ENCODE measurements at regions not wholly inside any gene's neighbourhood (a gene's known extent, or its start where the extent isn't known, plus 50 kb on each side); places are given as distances from the start of the nearest gene placed in this dataset.

GRCh38 chr1:187471555-187471954 lies 642.8 kb downstream of the PLA2G4A start:
- Histone ChIP-seq H3K36me3 (ENCODE audit: control insufficient read depth in 4 of 4, insufficient read depth in 4 of 4, low read length in 4 of 4) (no peaks in the 10 kb centered on the region), H3K27me3 (ENCODE audit: control insufficient read depth in 3 of 3, insufficient read depth in 3 of 3, low read length in 2 of 3) (no peaks in the 10 kb centered on the region), H3K9ac (ENCODE audit: insufficient read depth in 1 of 2, low read length in 2 of 2) (no peak overlapping the region), H3K4me1 (ENCODE audit: control insufficient read depth in 5 of 5, insufficient read depth in 5 of 5, low read length in 5 of 5) (no peaks in the 10 kb centered on the region), H3K4me3 (no peak overlapping the region), H3K9me3 (ENCODE audit: control insufficient read depth in 4 of 4, insufficient read depth in 3 of 4, low read length in 3 of 4) (peaks cover 0 to 2% (median 0%) of the 10 kb centered on the region in 4 donors), H3K27ac (ENCODE audit: low read depth in 1 of 2, low read length in 1 of 2) (no peak overlapping the region)
- no peak for ATAC-seq (ENCODE audit: insufficient read depth, low FRiP score)
- TF ChIP-seq, protein P1, sequence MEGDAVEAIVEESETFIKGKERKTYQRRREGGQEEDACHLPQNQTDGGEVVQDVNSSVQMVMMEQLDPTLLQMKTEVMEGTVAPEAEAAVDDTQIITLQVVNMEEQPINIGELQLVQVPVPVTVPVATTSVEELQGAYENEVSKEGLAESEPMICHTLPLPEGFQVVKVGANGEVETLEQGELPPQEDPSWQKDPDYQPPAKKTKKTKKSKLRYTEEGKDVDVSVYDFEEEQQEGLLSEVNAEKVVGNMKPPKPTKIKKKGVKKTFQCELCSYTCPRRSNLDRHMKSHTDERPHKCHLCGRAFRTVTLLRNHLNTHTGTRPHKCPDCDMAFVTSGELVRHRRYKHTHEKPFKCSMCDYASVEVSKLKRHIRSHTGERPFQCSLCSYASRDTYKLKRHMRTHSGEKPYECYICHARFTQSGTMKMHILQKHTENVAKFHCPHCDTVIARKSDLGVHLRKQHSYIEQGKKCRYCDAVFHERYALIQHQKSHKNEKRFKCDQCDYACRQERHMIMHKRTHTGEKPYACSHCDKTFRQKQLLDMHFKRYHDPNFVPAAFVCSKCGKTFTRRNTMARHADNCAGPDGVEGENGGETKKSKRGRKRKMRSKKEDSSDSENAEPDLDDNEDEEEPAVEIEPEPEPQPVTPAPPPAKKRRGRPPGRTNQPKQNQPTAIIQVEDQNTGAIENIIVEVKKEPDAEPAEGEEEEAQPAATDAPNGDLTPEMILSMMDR (IDR thresholded peaks at IDR 0.05; ENCODE audit: control extremely low read depth, extremely low read depth) = no peak
- WGBS, 2 donors = 81 to 85% methylated on average over 2 of the region's 2 CpGs
- no peak for DNase-seq

DNA sequence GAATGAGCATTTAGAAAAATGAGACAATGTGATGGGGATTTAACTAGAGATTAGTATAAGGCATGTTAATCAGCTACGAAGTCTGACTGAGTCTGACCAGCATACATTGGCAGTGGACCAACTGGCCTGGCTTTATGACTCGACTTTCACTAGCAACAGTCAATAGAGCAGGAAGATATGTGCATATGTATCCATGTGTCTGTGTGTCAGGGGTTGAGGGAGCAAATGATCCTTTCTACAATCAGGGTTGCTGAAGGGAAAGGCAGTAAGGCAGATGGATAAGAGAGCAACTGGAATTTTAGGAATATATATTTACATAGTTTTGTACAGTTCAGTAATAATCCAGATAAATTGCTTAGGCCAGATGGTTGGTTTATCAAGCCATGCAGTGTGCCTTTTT lies 645.6 kb downstream of the PLA2G4A start:
- no peaks in the 10 kb centered on the region for H3K36me3 ChIP-seq (ENCODE audit: control insufficient read depth in 4 of 4, insufficient read depth in 4 of 4, low read length in 4 of 4)
- H3K27ac ChIP-seq (ENCODE audit: low read depth in 1 of 2, low read length in 1 of 2) = no peak overlapping the region
- peaks cover 0 to 2% (median 0%) of the 10 kb centered on the region in 4 donors for H3K9me3 ChIP-seq (ENCODE audit: control insufficient read depth in 4 of 4, insufficient read depth in 3 of 4, low read length in 3 of 4)
- no peak overlapping the region for H3K9ac ChIP-seq (ENCODE audit: insufficient read depth in 1 of 2, low read length in 2 of 2)
- no peak overlapping the region for H3K4me3 ChIP-seq
- H3K4me1 ChIP-seq (ENCODE audit: control insufficient read depth in 5 of 5, insufficient read depth in 5 of 5, low read length in 5 of 5) = no peaks in the 10 kb centered on the region
- TF ChIP-seq, protein P1 (IDR thresholded peaks at IDR 0.05; ENCODE audit: control extremely low read depth, extremely low read depth) = no peak
- ATAC-seq (ENCODE audit: insufficient read depth, low FRiP score) (no peak), DNase-seq (peak; percentile 26 to 49 (median 34))
- WGBS, 2 donors = 53 to 70% methylated on average over 2 of the region's 2 CpGs
- H3K27me3 ChIP-seq (ENCODE audit: control insufficient read depth in 3 of 3, insufficient read depth in 3 of 3, low read length in 2 of 3) = no peaks in the 10 kb centered on the region

DNA sequence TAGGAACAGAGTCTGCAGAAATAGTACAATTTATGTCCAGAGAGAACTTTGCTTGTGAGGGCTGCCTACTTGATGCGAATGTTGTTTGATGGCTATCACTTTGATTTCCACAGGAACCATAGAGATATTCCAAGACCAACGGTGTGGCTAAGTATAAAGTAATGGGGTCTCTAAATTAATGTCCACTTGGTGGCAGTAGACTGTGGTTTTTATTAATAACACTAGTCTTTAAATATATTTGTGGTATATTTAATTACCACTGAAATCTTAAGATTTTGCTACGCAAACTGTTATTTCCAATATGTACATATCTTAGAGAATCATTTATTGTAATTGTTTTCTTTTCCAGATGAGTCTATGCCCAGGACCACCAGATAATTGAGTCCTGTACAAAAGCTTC lies 647.9 kb downstream of the PLA2G4A start:
- Histone ChIP-seq H3K9ac (ENCODE audit: insufficient read depth in 1 of 2, low read length in 2 of 2) (no peak overlapping the region), H3K9me3 (ENCODE audit: control insufficient read depth in 4 of 4, insufficient read depth in 3 of 4, low read length in 3 of 4) (peaks cover 0 to 2% (median 0%) of the 10 kb centered on the region in 4 donors), H3K27me3 (ENCODE audit: control insufficient read depth in 3 of 3, insufficient read depth in 3 of 3, low read length in 2 of 3) (no peaks in the 10 kb centered on the region), H3K4me1 (ENCODE audit: control insufficient read depth in 5 of 5, insufficient read depth in 5 of 5, low read length in 5 of 5) (no peaks in the 10 kb centered on the region), H3K4me3 (no peak overlapping the region), H3K36me3 (ENCODE audit: control insufficient read depth in 4 of 4, insufficient read depth in 4 of 4, low read length in 4 of 4) (no peaks in the 10 kb centered on the region), H3K27ac (ENCODE audit: low read depth in 1 of 2, low read length in 1 of 2) (no peak overlapping the region)
- ATAC-seq (ENCODE audit: insufficient read depth, low FRiP score) = no peak
- TF ChIP-seq, protein P1 (IDR thresholded peaks at IDR 0.05; ENCODE audit: control extremely low read depth, extremely low read depth) = no peak
- 67 to 76% methylated on average over 3 of the region's 3 CpGs for WGBS, 2 donors
- peak in 2 of 3 donors; percentile 31 to 38 for DNase-seq

DNA sequence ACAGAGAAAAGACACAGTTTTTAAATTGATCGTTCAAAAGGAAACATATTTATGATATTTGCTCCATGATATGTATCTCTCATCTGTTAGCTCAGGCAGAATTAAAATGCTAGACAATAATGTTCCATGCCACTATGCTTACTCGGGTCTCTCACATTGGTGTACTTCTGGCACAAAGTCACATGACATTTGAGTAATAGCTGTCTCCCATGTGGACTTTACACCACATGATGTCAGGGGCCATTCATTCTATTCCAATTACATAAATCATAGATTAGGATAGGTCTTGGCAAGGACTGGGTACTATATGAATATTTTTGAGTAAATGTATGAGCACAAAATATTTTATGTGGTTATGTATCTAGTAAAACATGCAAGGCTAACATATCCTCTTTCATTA lies 648.4 kb downstream of the PLA2G4A start:
- H3K36me3 ChIP-seq (ENCODE audit: control insufficient read depth in 4 of 4, insufficient read depth in 4 of 4, low read length in 4 of 4) = no peaks in the 10 kb centered on the region
- H3K27ac ChIP-seq (ENCODE audit: low read depth in 1 of 2, low read length in 1 of 2) = no peak overlapping the region
- H3K4me3 ChIP-seq = no peak overlapping the region
- DNase-seq = no peak
- H3K4me1 ChIP-seq (ENCODE audit: control insufficient read depth in 5 of 5, insufficient read depth in 5 of 5, low read length in 5 of 5) = no peaks in the 10 kb centered on the region
- H3K27me3 ChIP-seq (ENCODE audit: control insufficient read depth in 3 of 3, insufficient read depth in 3 of 3, low read length in 2 of 3) = no peaks in the 10 kb centered on the region
- H3K9ac ChIP-seq (ENCODE audit: insufficient read depth in 1 of 2, low read length in 2 of 2) = no peak overlapping the region
- ATAC-seq (ENCODE audit: insufficient read depth, low FRiP score) = no peak
- H3K9me3 ChIP-seq (ENCODE audit: control insufficient read depth in 4 of 4, insufficient read depth in 3 of 4, low read length in 3 of 4) = peaks cover 0 to 2% (median 0%) of the 10 kb centered on the region in 4 donors
- TF ChIP-seq, protein P1 (IDR thresholded peaks at IDR 0.05; ENCODE audit: control extremely low read depth, extremely low read depth) = no peak
- 88 to 93% methylated on average over 2 of the region's 2 CpGs for WGBS, 2 donors
